ENCODE measurements at regions not wholly inside any gene's neighbourhood (a gene's known extent, or its start where the extent isn't known, plus 50 kb on each side); places are given as distances from the start of the nearest gene placed in this dataset.

DNA sequence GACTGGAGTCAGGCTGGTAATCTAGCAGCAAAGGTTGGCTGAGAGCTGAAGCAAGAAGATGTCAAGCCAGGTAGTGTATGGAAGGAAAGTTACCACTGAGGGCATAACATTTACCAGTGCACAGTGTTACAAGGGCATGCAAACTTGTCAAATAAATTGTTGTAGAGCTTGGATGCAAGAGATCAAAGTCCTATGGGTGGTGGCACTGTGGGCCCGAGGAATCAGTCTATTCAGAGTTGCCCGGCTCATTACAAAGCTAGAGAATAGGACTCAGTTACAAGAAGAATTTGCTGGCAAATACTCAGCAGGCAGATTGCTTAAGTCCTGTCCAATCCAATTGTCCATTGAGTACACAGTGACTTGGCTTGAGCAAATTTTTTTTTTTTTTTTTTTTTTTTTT lies 2043.8 kb downstream of the ARAP2 start:
- TF ChIP-seq, protein P1, sequence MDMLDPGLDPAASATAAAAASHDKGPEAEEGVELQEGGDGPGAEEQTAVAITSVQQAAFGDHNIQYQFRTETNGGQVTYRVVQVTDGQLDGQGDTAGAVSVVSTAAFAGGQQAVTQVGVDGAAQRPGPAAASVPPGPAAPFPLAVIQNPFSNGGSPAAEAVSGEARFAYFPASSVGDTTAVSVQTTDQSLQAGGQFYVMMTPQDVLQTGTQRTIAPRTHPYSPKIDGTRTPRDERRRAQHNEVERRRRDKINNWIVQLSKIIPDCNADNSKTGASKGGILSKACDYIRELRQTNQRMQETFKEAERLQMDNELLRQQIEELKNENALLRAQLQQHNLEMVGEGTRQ (IDR thresholded peaks at IDR 0.05; ENCODE audit: low read length) = no peak
- TF ChIP-seq TAF1 (IDR thresholded peaks at IDR 0.05; ENCODE audit: low read depth, low read length) (no peak), EGR1 (IDR thresholded peaks at IDR 0.05; ENCODE audit: borderline replicate concordance, low read depth, low read length) (no peak), ZNF274 (IDR thresholded peaks at IDR 0.05; ENCODE audit: borderline replicate concordance, extremely low read depth, low read length) (no peak), SIN3A (conservative IDR thresholded peaks at IDR 0.05 in 1 of 2, IDR thresholded peaks at IDR 0.05 in 1 of 2; ENCODE audit: low read depth in 1 of 2, low read length in 2 of 2) (no peak), POLR2AphosphoS5 (IDR thresholded peaks at IDR 0.05; ENCODE audit: low read depth, low read length) (no peak), EZH2 (IDR thresholded peaks at IDR 0.05; ENCODE audit: low read depth, low read length, severe bottlenecking) (no peak), TBP (IDR thresholded peaks at IDR 0.05; ENCODE audit: low read depth, low read length) (no peak), POLR2A (IDR thresholded peaks at IDR 0.05; ENCODE audit: control extremely low read depth in 1 of 2, low read depth in 2 of 2, low read length in 2 of 2) (no peak), RAD21 (IDR thresholded peaks at IDR 0.05 in 1 of 2, conservative IDR thresholded peaks at IDR 0.05 in 1 of 2; ENCODE audit: low read depth in 2 of 2, low read length in 2 of 2) (no peak), HDAC2 (IDR thresholded peaks at IDR 0.05; ENCODE audit: borderline replicate concordance in 1 of 2, low read depth in 2 of 2, low read length in 2 of 2) (no peak)
- TF ChIP-seq, protein P2, sequence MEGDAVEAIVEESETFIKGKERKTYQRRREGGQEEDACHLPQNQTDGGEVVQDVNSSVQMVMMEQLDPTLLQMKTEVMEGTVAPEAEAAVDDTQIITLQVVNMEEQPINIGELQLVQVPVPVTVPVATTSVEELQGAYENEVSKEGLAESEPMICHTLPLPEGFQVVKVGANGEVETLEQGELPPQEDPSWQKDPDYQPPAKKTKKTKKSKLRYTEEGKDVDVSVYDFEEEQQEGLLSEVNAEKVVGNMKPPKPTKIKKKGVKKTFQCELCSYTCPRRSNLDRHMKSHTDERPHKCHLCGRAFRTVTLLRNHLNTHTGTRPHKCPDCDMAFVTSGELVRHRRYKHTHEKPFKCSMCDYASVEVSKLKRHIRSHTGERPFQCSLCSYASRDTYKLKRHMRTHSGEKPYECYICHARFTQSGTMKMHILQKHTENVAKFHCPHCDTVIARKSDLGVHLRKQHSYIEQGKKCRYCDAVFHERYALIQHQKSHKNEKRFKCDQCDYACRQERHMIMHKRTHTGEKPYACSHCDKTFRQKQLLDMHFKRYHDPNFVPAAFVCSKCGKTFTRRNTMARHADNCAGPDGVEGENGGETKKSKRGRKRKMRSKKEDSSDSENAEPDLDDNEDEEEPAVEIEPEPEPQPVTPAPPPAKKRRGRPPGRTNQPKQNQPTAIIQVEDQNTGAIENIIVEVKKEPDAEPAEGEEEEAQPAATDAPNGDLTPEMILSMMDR (IDR thresholded peaks at IDR 0.05; ENCODE audit: control extremely low read depth in 1 of 3, insufficient read depth in 1 of 3, low read depth in 1 of 3, low read length in 3 of 3) = no peak
- TF ChIP-seq, protein P3, sequence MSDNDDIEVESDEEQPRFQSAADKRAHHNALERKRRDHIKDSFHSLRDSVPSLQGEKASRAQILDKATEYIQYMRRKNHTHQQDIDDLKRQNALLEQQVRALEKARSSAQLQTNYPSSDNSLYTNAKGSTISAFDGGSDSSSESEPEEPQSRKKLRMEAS (IDR thresholded peaks at IDR 0.05) = no peak
